Endothelial cell of umbilical vein (primary cell): ENCODE measurements at regions not wholly inside any gene's neighbourhood (a gene's known extent, or its start where the extent isn't known, plus 50 kb on each side); places are given as distances from the start of the nearest gene placed in this dataset.
"Not testable (repeated sequence)": the region's sequence is repeated elsewhere in the genome, so short reads cannot be mapped to it uniquely, and the experiment has no call there.

Experiments
- BruUV-seq: library from RNA; stranded (reverse); fragments of 400-500 nt; replicated peaks from 2 replicates; lab custom pipeline; 2021; lab: Mats Ljungman, UMichigan
- CTCF ChIA-PET: fragments of 300-600, 350-600 bp; sonication (Branson Sonifier 250); formaldehyde crosslinking; loops from one replicate; lab custom pipeline; 2021; ENCODE audit warnings: antibody characterized with exemption, inconsistent platforms; lab: Charles Lee
- POLR2A ChIA-PET: fragments of 300-600, 350-600 bp; sonication (Branson Sonifier 250); formaldehyde crosslinking; loops from one replicate; lab custom pipeline; 2021; ENCODE audit warnings: antibody characterized with exemption, inconsistent platforms; lab: Charles Lee
- DNase-seq: peaks from one replicate; pipeline ENCODE4 v3.0.0-alpha.2; 2011; ENCODE audit warnings: low read depth, low spot score
- FAIRE-seq: peaks from 2 replicates; lab custom pipeline; 2011; peaks lifted over from hg19 to GRCh38; lab: Jason Lieb, UNC
- H2AFZ ChIP-seq: 2 replicates; pipeline ENCODE4 v1.6.0; 2012; ENCODE audit warnings: low read depth, low read length, control low read depth, inconsistent platforms
- H3K27ac ChIP-seq: 2 replicates; pipeline ENCODE4 v1.5.1; 2011; ENCODE audit warnings: low read depth, mild to moderate bottlenecking, control low read depth, low read length, moderate library complexity; ENCODE audit not compliant: insufficient read depth
- H3K27me3 ChIP-seq, 2 experiments: 2 replicates each; pipeline versions ENCODE4 v1.6.0 to v1.6.1; 2011; ENCODE audit warnings: low read length in 2 of 2, mixed read lengths in 1 of 2; ENCODE audit not compliant: control insufficient read depth in 2 of 2, insufficient read depth in 2 of 2
- H3K36me3 ChIP-seq, 2 experiments: 2 replicates in 1 of 2; 3 replicates in 1 of 2; pipeline ENCODE4 v1.5.1; 2011; ENCODE audit warnings: low read length in 2 of 2, mild to moderate bottlenecking in 1 of 2, moderate library complexity in 1 of 2; ENCODE audit not compliant: control insufficient read depth in 2 of 2, insufficient read depth in 2 of 2; ENCODE audit errors: extremely low read depth in 1 of 2
- H3K4me1 ChIP-seq: 3 replicates; pipeline ENCODE4 v1.5.1; 2011; ENCODE audit warnings: mild to moderate bottlenecking, low read length; ENCODE audit not compliant: control insufficient read depth, insufficient read depth; ENCODE audit errors: extremely low read depth
- H3K4me2 ChIP-seq: 2 replicates; pipeline ENCODE4 v1.6.1; 2011; ENCODE audit warnings: low read length, control low read depth, mixed read lengths; ENCODE audit not compliant: insufficient read depth
- H3K4me3 ChIP-seq, 3 experiments: fragments of 200-600 bp in 1 of 3; sonication (generic), shearing (Covaris generic) in 1 of 3; replicated peaks in 1 of 3; 2 replicates each; pipeline ENCODE4 v1.5.1; 2011 to 2016; ENCODE audit warnings: control low read depth in 3 of 3, low read length in 3 of 3, mild to moderate bottlenecking in 2 of 3, inconsistent platforms in 1 of 3, low read depth in 1 of 3, moderate library complexity in 1 of 3; ENCODE audit not compliant: insufficient read depth in 1 of 3
- H3K79me2 ChIP-seq: 2 replicates; pipeline ENCODE4 v1.6.0; 2012; ENCODE audit warnings: low read length, inconsistent platforms; ENCODE audit not compliant: control insufficient read depth, insufficient read depth
- H3K9ac ChIP-seq: replicated peaks from 2 replicates; pipeline ENCODE3; 2011; ENCODE audit warnings: low read length, control low read depth; ENCODE audit not compliant: insufficient read depth; ENCODE audit errors: extremely low read depth
- H3K9me1 ChIP-seq: replicated peaks from 3 replicates; pipeline ENCODE4 v1.6.0; 2011; ENCODE audit warnings: mild to moderate bottlenecking, low read length; ENCODE audit not compliant: control insufficient read depth, insufficient read depth; ENCODE audit errors: extremely low read depth
- H3K9me3 ChIP-seq: replicated peaks from 2 replicates; pipeline ENCODE4 v1.5.1; 2012; ENCODE audit warnings: low read length, inconsistent platforms; ENCODE audit not compliant: control insufficient read depth, insufficient read depth
- H4K20me1 ChIP-seq: replicated peaks from 2 replicates; pipeline ENCODE3; 2011; ENCODE audit warnings: mild to moderate bottlenecking, low read length; ENCODE audit not compliant: control insufficient read depth, insufficient read depth; ENCODE audit errors: extremely low read depth
- CTCF ChIP-seq, 2 donors: IDR thresholded peaks; 1 replicate in 1 of 2; 2 replicates in 1 of 2; pipeline ENCODE4 v1.5.1; 2011; ENCODE audit warnings: low read length in 2 of 2, mild to moderate bottlenecking in 2 of 2, moderate library complexity in 2 of 2, control low read depth in 1 of 2, inconsistent platforms in 1 of 2, low read depth in 1 of 2; ENCODE audit not compliant: insufficient read depth in 1 of 2; ENCODE audit errors: extremely low read depth in 1 of 2
- EZH2 ChIP-seq: IDR thresholded peaks from 2 replicates; pipeline ENCODE4 v1.6.1; 2012; ENCODE audit warnings: borderline replicate concordance, low read depth, mild to moderate bottlenecking, moderate library complexity, low read length, inconsistent platforms; ENCODE audit not compliant: severe bottlenecking
- GATA2 ChIP-seq: IDR thresholded peaks from 2 replicates; pipeline ENCODE4 v1.7.0; 2011; ENCODE audit warnings: low read depth, mild to moderate bottlenecking, moderate library complexity, mixed read lengths, low read length; ENCODE audit not compliant: insufficient read length, insufficient read depth
- MYC ChIP-seq: IDR thresholded peaks from one replicate; pipeline ENCODE4 v1.6.1; 2011; ENCODE audit warnings: mild to moderate bottlenecking, low read depth, low read length
- dilution Hi-C: fragments of 300-500 bp; cut with MboI; formaldehyde crosslinking; loops from one replicate; pipeline ENCODE4 v1.15.0; 2019; ENCODE audit warnings: low sequenced_read_pairs; ENCODE audit not compliant: extremely low pct_ligation_motif_present
- intact Hi-C: fragments of 100-400 bp; cut with micrococcal nuclease; formaldehyde crosslinking; loops from one replicate; pipeline ENCODE4 v1.10.0; 2022

DNA sequence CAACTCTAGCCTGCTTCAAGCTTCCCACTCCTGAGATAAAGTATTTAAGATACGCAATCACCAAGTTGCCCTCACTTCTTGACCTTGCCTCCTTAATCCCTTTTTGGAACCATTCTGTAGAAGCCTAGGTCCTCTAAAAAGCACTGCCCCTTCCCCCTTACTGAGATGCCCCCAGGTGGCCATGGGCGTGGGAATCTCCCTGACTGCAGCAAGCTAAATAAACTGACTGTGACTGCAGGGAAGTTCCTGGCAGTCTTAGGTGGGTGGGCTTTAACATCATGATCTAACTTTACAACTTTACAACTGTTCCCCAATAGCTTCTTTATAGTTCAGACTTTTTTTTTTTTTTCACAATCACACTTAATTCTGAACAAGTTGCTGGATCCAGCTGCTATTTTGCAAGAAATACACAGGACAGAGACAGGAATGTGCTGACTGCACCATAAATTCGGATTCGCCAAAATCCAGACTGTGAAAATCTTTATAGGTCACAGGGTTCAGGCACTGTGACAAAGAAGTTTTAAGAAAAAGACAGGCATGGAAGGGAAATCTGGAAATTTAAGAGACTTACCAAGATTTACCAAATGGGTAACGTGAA, 344.2 kb upstream of the SULF2 start:
- no TSS peak for BruUV-seq
- ChIA-PET CTCF (interaction anchor here (1.1 kb wide), 1 partner anchor 166 kb away, joined by 3 read pairs; no protein-coding TSS in a partner anchor), POLR2A (no interaction called here)
- no peaks in the 10 kb centered on the region for H4K20me1 ChIP-seq
- DNase-seq (no peak), FAIRE-seq (no peak)
- no peaks in the 10 kb centered on the region for H3K4me1 ChIP-seq
- H3K9me3 ChIP-seq: no peaks in the 10 kb centered on the region
- H2AFZ ChIP-seq: no peak overlapping the region
- H3K27me3 ChIP-seq: peaks cover 0 to 8% of the 10 kb centered on the region in 2 experiments
- H3K9me1 ChIP-seq: no peaks in the 10 kb centered on the region
- intact Hi-C loops (no loop called here), dilution Hi-C loops (no loop called here)
- H3K36me3 ChIP-seq: no peaks in the 10 kb centered on the region
- H3K27ac ChIP-seq: no peak overlapping the region
- TF ChIP-seq CTCF (IDR thresholded peaks at IDR 0.05; ENCODE audit: extremely low read depth in 1 of 2, insufficient read depth in 1 of 2, low read depth in 1 of 2, low read length in 2 of 2): no peak
- no peaks in the 10 kb centered on the region for H3K79me2 ChIP-seq
- no peak overlapping the region for H3K4me2 ChIP-seq
- no peak overlapping the region for H3K9ac ChIP-seq
- no peak overlapping the region for H3K4me3 ChIP-seq

- Histone ChIP-seq H3K27me3 (peaks cover 0 to 8% of the 10 kb centered on the region in 2 experiments), H3K4me1 (no peaks in the 10 kb centered on the region), H3K9ac (no peak overlapping the region), H3K79me2 (no peaks in the 10 kb centered on the region), H3K9me3 (no peaks in the 10 kb centered on the region), H3K36me3 (no peaks in the 10 kb centered on the region), H3K4me3 (no peak overlapping the region), H2AFZ (no peak overlapping the region), H3K27ac (no peak overlapping the region), H4K20me1 (no peaks in the 10 kb centered on the region), H3K9me1 (no peaks in the 10 kb centered on the region), H3K4me2 (no peak overlapping the region)
- intact Hi-C loops (no loop called here), dilution Hi-C loops (no loop called here)
- CTCF ChIA-PET: no interaction called here
- POLR2A ChIA-PET: no interaction called here
- no TSS peak for BruUV-seq
- TF ChIP-seq MYC (no peak), CTCF (IDR thresholded peaks at IDR 0.05; ENCODE audit: extremely low read depth in 1 of 2, insufficient read depth in 1 of 2, low read depth in 1 of 2, low read length in 2 of 2) (no peak), EZH2 (no peak), GATA2 (no peak)
- FAIRE-seq: no peak
- no peak for DNase-seq
Measured at GRCh38 chr20:48128436-48128835, 343.2 kb upstream of the SULF2 start.

- H3K27me3 ChIP-seq, H3K9me1 ChIP-seq, H3K4me2 ChIP-seq, BruUV-seq, dilution Hi-C loops, CTCF ChIA-PET, H3K9me3 ChIP-seq, H3K79me2 ChIP-seq, intact Hi-C loops, POLR2A ChIA-PET, H3K36me3 ChIP-seq, H4K20me1 ChIP-seq, H2AFZ ChIP-seq, DNase-seq, H3K4me3 ChIP-seq, FAIRE-seq, H3K9ac ChIP-seq, H3K27ac ChIP-seq, H3K4me1 ChIP-seq: not testable (repeated sequence)
Measured at GRCh38 chr20:48127964-48128363, 342.7 kb upstream of the SULF2 start.
